ENCODE measurements at regions not wholly inside any gene's neighbourhood (a gene's known extent, or its start where the extent isn't known, plus 50 kb on each side); places are given as distances from the start of the nearest gene placed in this dataset.

DNA sequence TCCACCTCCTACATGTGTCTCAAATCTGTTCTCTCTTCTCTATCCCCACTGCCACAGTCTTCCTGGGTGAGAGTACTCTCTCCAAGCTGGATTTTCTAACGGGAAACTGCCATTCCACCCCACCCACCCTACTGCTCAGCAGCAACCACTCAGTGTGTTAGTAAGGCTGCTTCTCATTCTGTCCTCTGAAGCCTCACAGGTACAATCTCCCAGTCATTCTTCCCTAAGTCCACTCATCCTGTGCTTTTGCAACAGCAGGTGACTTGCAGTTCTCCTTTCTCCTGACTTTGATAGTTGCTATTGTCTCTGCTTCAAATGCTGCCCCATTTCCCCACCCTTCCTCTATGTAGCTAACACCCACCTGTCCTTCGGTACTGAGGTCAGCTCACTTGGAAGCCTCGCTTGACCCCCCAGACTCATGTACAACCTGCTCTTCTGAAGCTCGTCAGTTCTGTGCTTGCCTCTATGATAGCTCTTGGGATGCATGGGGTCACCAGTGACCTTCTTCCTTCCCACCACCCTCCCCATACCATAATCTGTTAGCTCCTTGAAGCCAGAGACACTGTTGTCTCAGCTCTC, 188.9 kb downstream of the RRAGC start:
- TF ChIP-seq, protein P1, sequence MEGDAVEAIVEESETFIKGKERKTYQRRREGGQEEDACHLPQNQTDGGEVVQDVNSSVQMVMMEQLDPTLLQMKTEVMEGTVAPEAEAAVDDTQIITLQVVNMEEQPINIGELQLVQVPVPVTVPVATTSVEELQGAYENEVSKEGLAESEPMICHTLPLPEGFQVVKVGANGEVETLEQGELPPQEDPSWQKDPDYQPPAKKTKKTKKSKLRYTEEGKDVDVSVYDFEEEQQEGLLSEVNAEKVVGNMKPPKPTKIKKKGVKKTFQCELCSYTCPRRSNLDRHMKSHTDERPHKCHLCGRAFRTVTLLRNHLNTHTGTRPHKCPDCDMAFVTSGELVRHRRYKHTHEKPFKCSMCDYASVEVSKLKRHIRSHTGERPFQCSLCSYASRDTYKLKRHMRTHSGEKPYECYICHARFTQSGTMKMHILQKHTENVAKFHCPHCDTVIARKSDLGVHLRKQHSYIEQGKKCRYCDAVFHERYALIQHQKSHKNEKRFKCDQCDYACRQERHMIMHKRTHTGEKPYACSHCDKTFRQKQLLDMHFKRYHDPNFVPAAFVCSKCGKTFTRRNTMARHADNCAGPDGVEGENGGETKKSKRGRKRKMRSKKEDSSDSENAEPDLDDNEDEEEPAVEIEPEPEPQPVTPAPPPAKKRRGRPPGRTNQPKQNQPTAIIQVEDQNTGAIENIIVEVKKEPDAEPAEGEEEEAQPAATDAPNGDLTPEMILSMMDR (IDR thresholded peaks at IDR 0.05), result no peak
- TF ChIP-seq EZH2 (IDR thresholded peaks at IDR 0.05) (no peak), EZH2phosphoT487 (IDR thresholded peaks at IDR 0.05) (no peak)
